ENCODE measurements at regions not wholly inside any gene's neighbourhood (a gene's known extent, or its start where the extent isn't known, plus 50 kb on each side); places are given as distances from the start of the nearest gene placed in this dataset.

- no peak for TF ChIP-seq CTCF (IDR thresholded peaks at IDR 0.05)
- ChIA-PET POLR2A (no interaction called here), CTCF (interaction anchor here (1.8 kb wide), 1 partner anchor 10 kb away, joined by 4 read pairs; no protein-coding TSS in a partner anchor)
- H3K4me1 Mint-ChIP-seq (ENCODE audit: low read depth) = no peaks in the 10 kb centered on the region
- ATAC-seq (ENCODE audit: poor library complexity) (no peak), DNase-seq (no peak)
- peaks cover 2% of the 10 kb centered on the region for H3K9me3 Mint-ChIP-seq
- H3K27me3 Mint-ChIP-seq = no peaks in the 10 kb centered on the region
- Histone ChIP-seq H3K9me3 (ENCODE audit: control insufficient read depth in 1 of 2, insufficient read depth in 1 of 2, low read length in 2 of 2) (peaks cover 0 to 3% of the 10 kb centered on the region in 2 experiments), H3K4me3 (ENCODE audit: low read length) (no peak overlapping the region), H3K36me3 (ENCODE audit: insufficient read depth, low read length) (no peaks in the 10 kb centered on the region), H3K27me3 (ENCODE audit: control insufficient read depth in 1 of 2, insufficient read depth in 2 of 2, low read length in 2 of 2) (no peaks in the 10 kb centered on the region), H3K27ac (ENCODE audit: low read depth in 1 of 2, low read length in 2 of 2) (no peak overlapping the region), H3K4me1 (ENCODE audit: insufficient read depth, low read length) (no peaks in the 10 kb centered on the region)
- intact Hi-C loops (cut with DNase I, micrococcal nuclease) = no loop called here
- H3K36me3 Mint-ChIP-seq (ENCODE audit: low read depth) = no peaks in the 10 kb centered on the region
- no peak overlapping the region for H3K27ac Mint-ChIP-seq
- H3K4me3 Mint-ChIP-seq = no peak overlapping the region
Measured at GRCh38 chr10:55273946-55274345, 472.9 kb upstream of the PCDH15 start.

GRCh38 chr10:55272886-55273285 lies 471.9 kb upstream of the PCDH15 start:
- H3K27me3 ChIP-seq (ENCODE audit: control insufficient read depth in 1 of 2, insufficient read depth in 2 of 2, low read length in 2 of 2) = no peaks in the 10 kb centered on the region
- ChIA-PET CTCF (no interaction called here), POLR2A (no interaction called here)
- intact Hi-C loops (cut with DNase I, micrococcal nuclease) = no loop called here
- no peaks in the 10 kb centered on the region for H3K36me3 Mint-ChIP-seq (ENCODE audit: low read depth)
- no peak for TF ChIP-seq CTCF (IDR thresholded peaks at IDR 0.05)
- peaks cover 2% of the 10 kb centered on the region for H3K9me3 Mint-ChIP-seq
- H3K4me1 ChIP-seq (ENCODE audit: insufficient read depth, low read length) = no peaks in the 10 kb centered on the region
- no peak overlapping the region for H3K4me3 ChIP-seq (ENCODE audit: low read length)
- no peaks in the 10 kb centered on the region for H3K36me3 ChIP-seq (ENCODE audit: insufficient read depth, low read length)
- no peaks in the 10 kb centered on the region for H3K27me3 Mint-ChIP-seq
- ATAC-seq (ENCODE audit: poor library complexity) (no peak), DNase-seq (no peak)
- H3K27ac ChIP-seq (ENCODE audit: low read depth in 1 of 2, low read length in 2 of 2) = no peak overlapping the region
- H3K27ac Mint-ChIP-seq = no peak overlapping the region
- H3K4me1 Mint-ChIP-seq (ENCODE audit: low read depth) = no peaks in the 10 kb centered on the region
- H3K9me3 ChIP-seq (ENCODE audit: control insufficient read depth in 1 of 2, insufficient read depth in 1 of 2, low read length in 2 of 2) = peaks cover 0 to 3% of the 10 kb centered on the region in 2 experiments
- no peak overlapping the region for H3K4me3 Mint-ChIP-seq

GRCh38 chr10:55266797-55267196 lies 465.8 kb upstream of the PCDH15 start:
- H3K27me3 ChIP-seq (ENCODE audit: control insufficient read depth in 1 of 2, insufficient read depth in 2 of 2, low read length in 2 of 2) = no peaks in the 10 kb centered on the region
- ChIA-PET CTCF (no interaction called here), POLR2A (no interaction called here)
- no peak overlapping the region for H3K4me3 Mint-ChIP-seq
- H3K4me1 Mint-ChIP-seq (ENCODE audit: low read depth) = no peaks in the 10 kb centered on the region
- H3K4me3 ChIP-seq (ENCODE audit: low read length) = no peak overlapping the region
- no peaks in the 10 kb centered on the region for H3K4me1 ChIP-seq (ENCODE audit: insufficient read depth, low read length)
- no peak overlapping the region for H3K27ac Mint-ChIP-seq
- H3K27me3 Mint-ChIP-seq = no peaks in the 10 kb centered on the region
- no peak overlapping the region for H3K27ac ChIP-seq (ENCODE audit: low read depth in 1 of 2, low read length in 2 of 2)
- H3K36me3 Mint-ChIP-seq (ENCODE audit: low read depth) = no peaks in the 10 kb centered on the region
- ATAC-seq (ENCODE audit: poor library complexity) = no peak
- no peak for TF ChIP-seq CTCF (IDR thresholded peaks at IDR 0.05)
- intact Hi-C loops (cut with DNase I, micrococcal nuclease) = no loop called here
- H3K36me3 ChIP-seq (ENCODE audit: insufficient read depth, low read length) = no peaks in the 10 kb centered on the region
- peaks cover 2% of the 10 kb centered on the region for H3K9me3 Mint-ChIP-seq
- peaks cover 0 to 21% of the 10 kb centered on the region in 2 experiments for H3K9me3 ChIP-seq (ENCODE audit: control insufficient read depth in 1 of 2, insufficient read depth in 1 of 2, low read length in 2 of 2)
- DNase-seq = no peak
